ENCODE measurements at regions not wholly inside any gene's neighbourhood (a gene's known extent, or its start where the extent isn't known, plus 50 kb on each side); places are given as distances from the start of the nearest gene placed in this dataset.
"Not testable (repeated sequence)": the region's sequence is repeated elsewhere in the genome, so short reads cannot be mapped to it uniquely, and the experiment has no call there.

DNA sequence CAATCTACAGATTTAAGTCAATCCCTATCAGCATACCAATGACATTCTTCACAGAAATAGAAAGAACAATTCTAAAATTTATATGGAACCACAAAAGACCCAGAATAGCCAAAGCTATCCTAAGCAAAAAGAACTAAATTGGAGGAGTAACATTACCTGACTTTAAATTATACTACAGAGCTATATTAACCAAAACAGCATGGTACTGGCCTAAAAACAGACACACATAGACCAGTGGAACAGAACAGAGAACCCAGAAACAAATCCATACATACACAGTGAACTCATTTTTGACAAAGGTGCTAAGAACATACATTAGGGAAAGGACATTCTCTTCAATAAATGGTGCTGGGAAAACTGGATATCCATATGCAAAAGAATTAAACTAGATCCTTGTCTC lies 68.6 kb upstream of the HES1 start:
- not testable (repeated sequence) for ATAC-seq; H3K4me1 ChIP-seq (ENCODE audit: control insufficient read depth, insufficient read depth, low read length); H3K27ac ChIP-seq (ENCODE audit: low read length); H3K9me3 ChIP-seq (ENCODE audit: control insufficient read depth, low read length); H3K27me3 ChIP-seq (ENCODE audit: control insufficient read depth, insufficient read depth); DNase-seq; H3K4me3 ChIP-seq (ENCODE audit: low read length)
- intact Hi-C loops (cut with DNase I), result loop anchor here in 1 of 4 donors (10.0 kb wide), 1 partner anchor 53 kb away; no protein-coding TSS in a partner anchor

GRCh38 chr3:194067949-194068362 lies 68.0 kb upstream of the HES1 start:
- WGBS, result 63% methylated on average over 4 of the region's 4 CpGs
- Histone ChIP-seq H3K4me3 (ENCODE audit: low read length) (no peak overlapping the region), H3K27ac (ENCODE audit: low read length) (no peak overlapping the region), H3K4me1 (ENCODE audit: control insufficient read depth, insufficient read depth, low read length) (no peaks in the 10 kb centered on the region), H3K9me3 (ENCODE audit: control insufficient read depth, low read length) (no peaks in the 10 kb centered on the region), H3K27me3 (ENCODE audit: control insufficient read depth, insufficient read depth) (no peaks in the 10 kb centered on the region)
- ATAC-seq, result no peak
- intact Hi-C loops (cut with DNase I), result loop anchor here in 1 of 4 donors (10.0 kb wide), 1 partner anchor 53 kb away; no protein-coding TSS in a partner anchor
- no peak for DNase-seq

- intact Hi-C loops (cut with DNase I), result loop anchor here (5.0 to 10.0 kb wide), 4 partner anchors 55 to 68 kb away; partner anchors contain the start of gene HES1 (in 2 of the 4)
- H3K27ac ChIP-seq (ENCODE audit: low read length), result no peak overlapping the region
- 93% methylated on average over 12 of the region's 12 CpGs for WGBS
- H3K4me1 ChIP-seq (ENCODE audit: control insufficient read depth, insufficient read depth, low read length), result no peaks in the 10 kb centered on the region
- ATAC-seq (no peak), DNase-seq (no peak)
- H3K27me3 ChIP-seq (ENCODE audit: control insufficient read depth, insufficient read depth), result no peaks in the 10 kb centered on the region
- no peak overlapping the region for H3K4me3 ChIP-seq (ENCODE audit: low read length)
- H3K9me3 ChIP-seq (ENCODE audit: control insufficient read depth, low read length), result no peaks in the 10 kb centered on the region
Observed at GRCh38 chr3:194069421-194070219, 66.3 kb upstream of the HES1 start.

- intact Hi-C loops (cut with DNase I), result loop anchor here in 3 of 4 donors (5.0 to 10.0 kb wide), 3 partner anchors 62 to 67 kb away; partner anchors contain the start of gene HES1 (in 2 of the 3)
- H3K27ac ChIP-seq (ENCODE audit: low read length), result peak overlapping the region; percentile 25
- no peaks in the 10 kb centered on the region for H3K27me3 ChIP-seq (ENCODE audit: control insufficient read depth, insufficient read depth)
- H3K4me3 ChIP-seq (ENCODE audit: low read length), result no peak overlapping the region
- peak in 1 of 2 donors; percentile 2 for ATAC-seq
- H3K9me3 ChIP-seq (ENCODE audit: control insufficient read depth, low read length), result no peaks in the 10 kb centered on the region
- H3K4me1 ChIP-seq (ENCODE audit: control insufficient read depth, insufficient read depth, low read length), result no peaks in the 10 kb centered on the region
- peak in 1 of 3 donors; percentile 44 for DNase-seq
- WGBS, result 75% methylated on average over 15 of the region's 15 CpGs
Observed at GRCh38 chr3:194070220-194070633, 65.7 kb upstream of the HES1 start.

- Histone ChIP-seq H3K9me3 (ENCODE audit: control insufficient read depth, low read length) (no peaks in the 10 kb centered on the region), H3K4me1 (ENCODE audit: control insufficient read depth, insufficient read depth, low read length) (no peaks in the 10 kb centered on the region), H3K27me3 (ENCODE audit: control insufficient read depth, insufficient read depth) (no peaks in the 10 kb centered on the region), H3K27ac (ENCODE audit: low read length) (peak overlapping the region; percentile 25), H3K4me3 (ENCODE audit: low read length) (peak overlapping the region; percentile 38)
- peak; percentile 92 to 94 for ATAC-seq
- peak; percentile 92 to 96 (median 96) for DNase-seq
- 1% methylated on average over 84 of the region's 84 CpGs for WGBS
- intact Hi-C loops (cut with DNase I), result loop anchor here in 3 of 4 donors (5.0 to 10.0 kb wide), 3 partner anchors 61 to 66 kb away; partner anchors contain the start of gene HES1 (in 2 of the 3)
Observed at GRCh38 chr3:194070634-194071409, 65.1 kb upstream of the HES1 start.

- ATAC-seq, result no peak
- Histone ChIP-seq H3K4me1 (ENCODE audit: control insufficient read depth, insufficient read depth, low read length) (no peaks in the 10 kb centered on the region), H3K9me3 (ENCODE audit: control insufficient read depth, low read length) (no peaks in the 10 kb centered on the region), H3K27me3 (ENCODE audit: control insufficient read depth, insufficient read depth) (no peaks in the 10 kb centered on the region), H3K27ac (ENCODE audit: low read length) (no peak overlapping the region), H3K4me3 (ENCODE audit: low read length) (no peak overlapping the region)
- 88% methylated on average over 9 of the region's 9 CpGs for WGBS
- no peak for DNase-seq
- intact Hi-C loops (cut with DNase I), result loop anchor here in 3 of 4 donors (5.0 to 10.0 kb wide), 3 partner anchors 60 to 65 kb away; partner anchors contain the start of gene HES1 (in 2 of the 3)
Observed at GRCh38 chr3:194072097-194072428, 63.9 kb upstream of the HES1 start.

- ATAC-seq (no peak), DNase-seq (no peak)
- intact Hi-C loops (cut with DNase I), result loop anchor here in 3 of 4 donors (5.0 to 10.0 kb wide), 3 partner anchors 60 to 65 kb away; partner anchors contain the start of gene HES1 (in 2 of the 3)
- no peaks in the 10 kb centered on the region for H3K9me3 ChIP-seq (ENCODE audit: control insufficient read depth, low read length)
- no peaks in the 10 kb centered on the region for H3K4me1 ChIP-seq (ENCODE audit: control insufficient read depth, insufficient read depth, low read length)
- H3K4me3 ChIP-seq (ENCODE audit: low read length), result no peak overlapping the region
- H3K27me3 ChIP-seq (ENCODE audit: control insufficient read depth, insufficient read depth), result no peaks in the 10 kb centered on the region
- H3K27ac ChIP-seq (ENCODE audit: low read length), result no peak overlapping the region
- WGBS, result 97% methylated on average over 4 of the region's 4 CpGs
Observed at GRCh38 chr3:194072691-194073279, 63.2 kb upstream of the HES1 start.

DNA sequence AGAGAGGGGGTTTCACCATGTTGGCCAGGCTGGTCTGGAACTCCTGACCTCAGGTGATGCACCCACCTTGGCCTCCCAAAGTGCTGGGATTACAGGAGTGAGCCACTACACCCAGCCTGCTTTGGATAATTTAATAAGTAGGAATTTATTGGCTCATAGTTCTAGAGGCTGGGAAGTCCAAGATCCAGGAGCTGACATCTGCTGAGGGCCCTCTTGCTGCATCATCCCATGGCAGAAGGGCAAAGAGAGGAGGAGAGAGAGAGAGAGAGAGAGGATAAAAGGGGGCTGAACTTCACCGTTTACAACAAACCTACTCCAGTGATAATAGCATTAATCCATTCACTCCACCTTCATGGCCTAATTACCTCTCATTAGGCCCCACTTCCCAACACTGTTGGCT lies 62.0 kb upstream of the HES1 start:
- Histone ChIP-seq H3K27me3 (ENCODE audit: control insufficient read depth, insufficient read depth) (no peaks in the 10 kb centered on the region), H3K4me1 (ENCODE audit: control insufficient read depth, insufficient read depth, low read length) (no peaks in the 10 kb centered on the region), H3K9me3 (ENCODE audit: control insufficient read depth, low read length) (no peaks in the 10 kb centered on the region), H3K27ac (ENCODE audit: low read length) (no peak overlapping the region), H3K4me3 (ENCODE audit: low read length) (no peak overlapping the region)
- DNase-seq (no peak), ATAC-seq (no peak)
- intact Hi-C loops (cut with DNase I), result loop anchor here in 3 of 4 donors (5.0 to 10.0 kb wide), 3 partner anchors 58 to 63 kb away; partner anchors contain the start of gene HES1 (in 2 of the 3)
- WGBS, result 91% methylated on average over 1 of the region's 1 CpG

DNA sequence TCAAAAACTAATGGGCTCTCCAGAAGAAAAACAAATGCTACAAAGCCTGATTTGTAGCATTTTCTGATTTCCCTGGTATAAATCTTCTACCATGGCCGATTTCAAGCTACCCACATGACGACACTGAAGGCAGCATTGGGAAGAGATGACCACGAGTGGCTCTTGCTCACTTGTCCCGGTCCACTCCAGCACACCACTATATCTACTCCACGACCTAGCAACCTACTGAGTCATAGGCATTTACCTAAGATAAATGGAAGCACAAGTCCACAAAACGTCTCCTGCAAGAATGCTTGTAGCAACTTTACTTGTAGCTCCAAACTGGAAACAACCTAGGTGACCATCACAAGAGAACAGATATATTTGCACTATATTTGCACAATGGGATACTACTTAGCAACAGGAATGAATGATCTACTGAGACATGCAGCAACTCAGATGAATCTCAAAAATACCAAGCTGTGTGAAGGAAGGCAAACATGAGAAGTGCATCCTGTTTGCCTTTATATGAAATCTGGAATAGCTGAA lies 60.8 kb upstream of the HES1 start:
- H3K27me3 ChIP-seq (ENCODE audit: control insufficient read depth, insufficient read depth), result no peaks in the 10 kb centered on the region
- intact Hi-C loops (cut with DNase I), result loop anchor here in 1 of 4 donors (10.0 kb wide), 1 partner anchor 60 kb away; the partner anchor contains the start of gene HES1
- no peak for ATAC-seq

DNA sequence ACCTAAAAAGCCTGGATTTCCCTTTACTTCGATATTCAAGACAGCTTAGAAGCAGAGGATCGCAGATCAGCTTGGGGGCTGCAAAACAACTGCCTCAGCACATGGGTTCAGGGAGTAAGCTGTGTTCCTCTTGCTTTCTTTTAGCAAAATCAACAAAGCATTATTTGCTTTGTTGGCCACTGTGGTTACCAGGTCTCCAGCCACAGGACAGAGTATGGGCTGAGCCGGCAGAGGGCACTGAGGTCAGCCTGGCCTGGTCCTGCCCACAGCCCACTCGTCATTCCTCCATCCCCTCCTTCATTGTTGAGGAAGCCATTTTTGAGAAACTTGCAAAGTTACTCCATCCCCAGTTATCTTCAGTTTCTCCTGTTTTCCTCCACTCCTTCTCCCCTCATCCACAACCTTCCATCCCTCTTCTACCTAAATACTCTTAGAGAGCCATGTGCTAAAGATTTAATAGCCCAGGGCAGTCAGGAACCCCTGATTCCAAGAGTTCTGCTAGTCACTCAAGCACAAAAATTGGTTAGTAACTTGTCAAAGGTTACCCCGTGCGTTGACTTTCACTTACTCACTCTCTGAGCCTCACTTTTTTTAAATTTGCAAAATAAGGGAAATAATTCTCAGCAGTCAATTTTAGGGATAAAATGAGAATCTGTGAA lies 60.0 kb upstream of the HES1 start:
- Histone ChIP-seq H3K27me3 (ENCODE audit: control insufficient read depth, insufficient read depth) (no peaks in the 10 kb centered on the region), H3K9me3 (ENCODE audit: control insufficient read depth, low read length) (no peaks in the 10 kb centered on the region), H3K4me1 (ENCODE audit: control insufficient read depth, insufficient read depth, low read length) (no peaks in the 10 kb centered on the region), H3K27ac (ENCODE audit: low read length) (no peak overlapping the region), H3K4me3 (ENCODE audit: low read length) (no peak overlapping the region)
- DNase-seq (no peak), ATAC-seq (no peak)
- intact Hi-C loops (cut with DNase I), result loop anchor here in 1 of 4 donors (10.0 kb wide), 1 partner anchor 59 kb away; the partner anchor contains the start of gene HES1
- 85% methylated on average over 6 of the region's 6 CpGs for WGBS

More for the DNA sequence above, 60.8 kb upstream of the HES1 start:
- Histone ChIP-seq H3K9me3 (ENCODE audit: control insufficient read depth, low read length) (no peaks in the 10 kb centered on the region), H3K27ac (ENCODE audit: low read length) (no peak overlapping the region), H3K4me1 (ENCODE audit: control insufficient read depth, insufficient read depth, low read length) (no peaks in the 10 kb centered on the region), H3K4me3 (ENCODE audit: low read length) (no peak overlapping the region)
- no peak for DNase-seq
- 89% methylated on average over 6 of the region's 6 CpGs for WGBS
